SK-N-SH treated with all-trans-retinoic acid at 6 μM for 48 hours (cell line): ENCODE measurements at regions not wholly inside any gene's neighbourhood (a gene's known extent, or its start where the extent isn't known, plus 50 kb on each side); places are given as distances from the start of the nearest gene placed in this dataset.

ENCODE experiments used
- BACH2 ChIP-seq: fragments of 250-450 bp; sonication (Bioruptor Pico); IDR thresholded peaks from 2 replicates; pipeline ENCODE4 v1.9.0; 2021; ENCODE audit warnings: mild to moderate bottlenecking, borderline replicate concordance
- CREB5 ChIP-seq: fragments of 250-450 bp; sonication (Bioruptor Pico); IDR thresholded peaks from 2 replicates; pipeline ENCODE4 v1.5.1; 2020; ENCODE audit warnings: low read depth, mild to moderate bottlenecking, moderate library complexity
- ESRRG ChIP-seq: fragments of 250-450 bp; sonication (Bioruptor Pico); IDR thresholded peaks from 2 replicates; pipeline ENCODE4 v1.6.1; 2021; ENCODE audit warnings: mild to moderate bottlenecking
- ISL1 ChIP-seq: fragments of 250-450 bp; sonication (Bioruptor Pico); IDR thresholded peaks from 2 replicates; pipeline ENCODE4 v2.1.2; 2022; ENCODE audit warnings: mild to moderate bottlenecking, moderate library complexity
- OSR1 ChIP-seq: fragments of 250-450 bp; sonication (Bioruptor Pico); IDR thresholded peaks from 2 replicates; pipeline ENCODE4 v1.8.0; 2022; ENCODE audit warnings: moderate library complexity, mild to moderate bottlenecking, inconsistent platforms
- PATZ1 ChIP-seq: fragments of 250-450 bp; sonication (Bioruptor Pico); IDR thresholded peaks from 2 replicates; pipeline ENCODE4 v1.8.0; 2020; ENCODE audit warnings: mild to moderate bottlenecking, moderate library complexity, borderline replicate concordance
- PPARA ChIP-seq: fragments of 250-450 bp; sonication (Bioruptor Pico); IDR thresholded peaks from 2 replicates; pipeline ENCODE4 v1.5.0; 2020; ENCODE audit warnings: mild to moderate bottlenecking, borderline replicate concordance
- RARB ChIP-seq: fragments of 250-450 bp; sonication (Bioruptor Pico); IDR thresholded peaks from 2 replicates; pipeline ENCODE4 v1.8.0; 2021; ENCODE audit warnings: mild to moderate bottlenecking, moderate library complexity
- SNAI2 ChIP-seq: fragments of 250-450 bp; sonication (Bioruptor Pico); IDR thresholded peaks from 2 replicates; pipeline ENCODE4 v1.5.0; 2020; ENCODE audit warnings: mild to moderate bottlenecking, moderate library complexity
- TCF4 ChIP-seq: fragments of 250-450 bp; sonication (Bioruptor Pico); IDR thresholded peaks from 2 replicates; pipeline ENCODE4 v1.8.0; 2021; ENCODE audit warnings: mild to moderate bottlenecking, moderate library complexity, borderline replicate concordance
- ZC3H10 ChIP-seq: fragments of 250-450 bp; sonication (Bioruptor Pico); IDR thresholded peaks from 2 replicates; pipeline ENCODE4 v1.5.1; 2021; ENCODE audit warnings: mild to moderate bottlenecking, moderate library complexity
- ZFP3 ChIP-seq: fragments of 250-450 bp; sonication (Bioruptor Pico); IDR thresholded peaks from 2 replicates; pipeline ENCODE4 v1.5.0; 2020; ENCODE audit warnings: mild to moderate bottlenecking, moderate library complexity

GRCh38 chr2:215652388-215652787 lies 216.5 kb upstream of the FN1 start:
- TF ChIP-seq SNAI2 (CRISPR knock-in tag) (no peak), PATZ1 (CRISPR knock-in tag) (no peak), PPARA (CRISPR knock-in tag) (no peak), RARB (CRISPR knock-in tag) (no peak), CREB5 (CRISPR knock-in tag) (peak; percentile 62; the same call in 1 of the 2 replicates), ZFP3 (CRISPR knock-in tag) (no peak), OSR1 (CRISPR knock-in tag) (no peak), ESRRG (CRISPR knock-in tag) (no peak), ZC3H10 (CRISPR knock-in tag) (no peak), ISL1 (peak; percentile 56), BACH2 (CRISPR knock-in tag) (no peak), TCF4 (no peak)
